GM19193 (cell line): ENCODE measurements at regions not wholly inside any gene's neighbourhood (a gene's known extent, or its start where the extent isn't known, plus 50 kb on each side); places are given as distances from the start of the nearest gene placed in this dataset.

Experiments
- POLR2A ChIP-seq: IDR thresholded peaks from 4 replicates; pipeline ENCODE4 v1.6.1; 2011; ENCODE audit not compliant: insufficient read depth, insufficient read length; ENCODE audit errors: extremely low read depth

GRCh38 chr7:68279827-68280400 is 1283.3 kb downstream of the TYW1 start:
- no peak for TF ChIP-seq POLR2A

- no peak for TF ChIP-seq POLR2A
Measured at GRCh38 chr7:68280931-68281330, 1284.3 kb downstream of the TYW1 start.

GRCh38 chr7:68288144-68288593 is 1291.5 kb downstream of the TYW1 start:
- TF ChIP-seq POLR2A: no peak

GRCh38 chr7:68291710-68292109 is 1295.1 kb downstream of the TYW1 start:
- no peak for TF ChIP-seq POLR2A

- TF ChIP-seq POLR2A: no peak
Measured at GRCh38 chr7:68295386-68295785, 1298.8 kb downstream of the TYW1 start.

- TF ChIP-seq POLR2A: no peak
Measured at GRCh38 chr7:68304536-68304935, 1293.7 kb upstream of the AUTS2 start.

- no peak for TF ChIP-seq POLR2A
Measured at GRCh38 chr7:68306692-68307107, 1291.6 kb upstream of the AUTS2 start.

- no peak for TF ChIP-seq POLR2A
Measured at GRCh38 chr7:68309271-68309670, 1289.0 kb upstream of the AUTS2 start.

GRCh38 chr7:68309806-68310205 is 1288.5 kb upstream of the AUTS2 start:
- TF ChIP-seq POLR2A: no peak

GRCh38 chr7:68311958-68312357 is 1286.3 kb upstream of the AUTS2 start:
- no peak for TF ChIP-seq POLR2A

- TF ChIP-seq POLR2A: no peak
Measured at GRCh38 chr7:68313806-68314205, 1284.5 kb upstream of the AUTS2 start.

GRCh38 chr7:68314208-68314607 is 1284.1 kb upstream of the AUTS2 start:
- no peak for TF ChIP-seq POLR2A

GRCh38 chr7:68317476-68317875 is 1280.8 kb upstream of the AUTS2 start:
- TF ChIP-seq POLR2A: no peak

GRCh38 chr7:68319061-68319460 is 1279.2 kb upstream of the AUTS2 start:
- no peak for TF ChIP-seq POLR2A

GRCh38 chr7:68321076-68321639 is 1277.1 kb upstream of the AUTS2 start:
- no peak for TF ChIP-seq POLR2A

- no peak for TF ChIP-seq POLR2A
Measured at GRCh38 chr7:68321776-68322496, 1276.3 kb upstream of the AUTS2 start.
